Stomach (tissue), 8 donors: ENCODE measurements at regions not wholly inside any gene's neighbourhood (a gene's known extent, or its start where the extent isn't known, plus 50 kb on each side); places are given as distances from the start of the nearest gene placed in this dataset.
A peak's percentile ranks its signal among the peaks of the same experiment; 100 is the strongest.

ENCODE experiments used
- DNase-seq, 2 donors: peaks; one replicate each; pipeline versions ENCODE4 v3.0.0 to v3.0.0-alpha.2; 2013 to 2019
- H3K27ac ChIP-seq, 5 donors: fragments of 200-600 bp in 4 of 5; sonication (generic) in 4 of 5; one replicate each; pipeline ENCODE4 v1.5.1; 2013 to 2019; ENCODE audit warnings: mild to moderate bottlenecking in 1 of 5, moderate library complexity in 1 of 5
- H3K27me3 ChIP-seq, 3 donors: fragments of 200-600 bp; sonication (generic); one replicate each; pipeline ENCODE4 v1.5.1; 2017 to 2019; ENCODE audit warnings: mixed run types in 1 of 3
- H3K36me3 ChIP-seq, 4 donors: fragments of 200-600 bp; sonication (generic); 1 replicate in 3 of 4; 2 replicates in 1 of 4; pipeline ENCODE4 v1.5.1; 2016 to 2019
- H3K4me1 ChIP-seq, 4 donors: fragments of 200-600 bp; sonication (generic); one replicate each; pipeline ENCODE4 v1.5.1; 2016 to 2019
- H3K4me3 ChIP-seq, 4 donors: fragments of 200-600 bp; sonication (generic) in 3 of 4; one replicate each; pipeline ENCODE4 v1.5.1; 2016 to 2019; ENCODE audit warnings: mild to moderate bottlenecking in 1 of 4
- H3K9me3 ChIP-seq, 4 donors: fragments of 200-600 bp; sonication (generic); one replicate each; pipeline ENCODE4 v1.5.1; 2016 to 2019
- EP300 ChIP-seq: sonication (generic); formaldehyde crosslinking; IDR thresholded peaks from one replicate; pipeline ENCODE4 v1.6.1; 2017; ENCODE audit warnings: antibody characterized with exemption
- POLR2A ChIP-seq, 4 donors: fragments of 450-650 bp; IDR thresholded peaks; one replicate each; pipeline ENCODE4 v1.6.1; 2016; ENCODE audit warnings: antibody characterized with exemption in 4 of 4, control low read depth in 2 of 4, mild to moderate bottlenecking in 1 of 4, moderate library complexity in 1 of 4
- POLR2AphosphoS5 ChIP-seq, 3 donors: sonication (generic); formaldehyde crosslinking; IDR thresholded peaks; one replicate each; pipeline ENCODE4 v1.6.1; 2016; ENCODE audit warnings: antibody characterized with exemption in 3 of 3
- WGBS, 5 donors: extraction: QIAGEN DNeasy Blood & Tissue Kit in 3 of 5; methylation state at CpG; one replicate each; pipeline versions ENCODE4 v1.1.5 to v1.1.7; 2013 to 2018; 5-methylcytosine and 5-hydroxymethylcytosine counted together
- intact Hi-C: fragments of 100-400 bp; cut with DNase I; formaldehyde crosslinking; loops from one replicate; pipeline ENCODE4 v1.15.1; 2023; ENCODE audit warnings: low total_unique reads
- TF ChIP-seq, protein P1 (sequence below), 7 experiments: fragments of 450-650 bp in 4 of 7; fragments of 200-600 bp in 3 of 7; sonication (generic) in 3 of 7; IDR thresholded peaks; one replicate each; pipeline ENCODE4 v1.5.1; 2016 to 2019; ENCODE audit warnings: antibody characterized with exemption in 7 of 7, control low read depth in 2 of 7, mild to moderate bottlenecking in 1 of 7
- donor health status: healthy with polysubstance abuse.
- donor health status: Bipolar disorder and iron deficiency.
- donor health status: healthy.

DNA sequence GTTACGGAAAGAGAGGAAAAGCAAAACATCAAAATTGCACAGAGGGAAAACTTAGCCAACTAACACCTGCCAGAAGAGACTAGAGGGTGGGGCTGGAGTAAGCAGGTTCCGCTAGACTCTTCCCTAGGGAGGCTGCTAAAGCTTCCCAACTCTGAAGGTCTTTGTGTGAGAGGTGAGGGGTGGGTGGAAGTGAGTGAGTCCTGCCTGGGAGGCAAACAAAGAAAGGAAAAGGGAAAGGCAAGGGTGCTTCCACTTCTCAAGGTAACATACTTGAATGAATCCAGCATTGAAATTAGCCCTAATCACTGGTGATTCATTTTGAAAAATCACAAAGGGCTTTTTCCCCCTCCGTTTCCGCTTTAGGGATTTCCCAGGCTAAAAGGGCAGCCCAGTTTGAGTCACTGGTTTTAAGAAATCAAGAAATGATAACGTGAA, 220.5 kb upstream of the ADAMTS9 start:
- no peak for TF ChIP-seq EP300
- TF ChIP-seq, protein P1, sequence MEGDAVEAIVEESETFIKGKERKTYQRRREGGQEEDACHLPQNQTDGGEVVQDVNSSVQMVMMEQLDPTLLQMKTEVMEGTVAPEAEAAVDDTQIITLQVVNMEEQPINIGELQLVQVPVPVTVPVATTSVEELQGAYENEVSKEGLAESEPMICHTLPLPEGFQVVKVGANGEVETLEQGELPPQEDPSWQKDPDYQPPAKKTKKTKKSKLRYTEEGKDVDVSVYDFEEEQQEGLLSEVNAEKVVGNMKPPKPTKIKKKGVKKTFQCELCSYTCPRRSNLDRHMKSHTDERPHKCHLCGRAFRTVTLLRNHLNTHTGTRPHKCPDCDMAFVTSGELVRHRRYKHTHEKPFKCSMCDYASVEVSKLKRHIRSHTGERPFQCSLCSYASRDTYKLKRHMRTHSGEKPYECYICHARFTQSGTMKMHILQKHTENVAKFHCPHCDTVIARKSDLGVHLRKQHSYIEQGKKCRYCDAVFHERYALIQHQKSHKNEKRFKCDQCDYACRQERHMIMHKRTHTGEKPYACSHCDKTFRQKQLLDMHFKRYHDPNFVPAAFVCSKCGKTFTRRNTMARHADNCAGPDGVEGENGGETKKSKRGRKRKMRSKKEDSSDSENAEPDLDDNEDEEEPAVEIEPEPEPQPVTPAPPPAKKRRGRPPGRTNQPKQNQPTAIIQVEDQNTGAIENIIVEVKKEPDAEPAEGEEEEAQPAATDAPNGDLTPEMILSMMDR (IDR thresholded peaks at IDR 0.05) = no peak
- peak in 1 of 3 donors; percentile 47 for TF ChIP-seq POLR2AphosphoS5 (IDR thresholded peaks at IDR 0.05)
- TF ChIP-seq POLR2A (IDR thresholded peaks at IDR 0.05) = no peak
- Histone ChIP-seq H3K27me3 (no peaks in the 10 kb centered on the region), H3K4me1 (peaks cover 0 to 18% (median 10%) of the 10 kb centered on the region in 4 donors), H3K36me3 (no peaks in the 10 kb centered on the region), H3K27ac (peak overlapping the region in 4 of 5 donors; percentile 16 to 61 (median 40)), H3K4me3 (no peak overlapping the region), H3K9me3 (no peaks in the 10 kb centered on the region)
- intact Hi-C loops = no loop called here
- peak in 1 of 2 donors; percentile 23 for DNase-seq
- WGBS, 5 donors = 26 to 48% (median 33%) methylated on average over 5 of the region's 5 CpGs

DNA sequence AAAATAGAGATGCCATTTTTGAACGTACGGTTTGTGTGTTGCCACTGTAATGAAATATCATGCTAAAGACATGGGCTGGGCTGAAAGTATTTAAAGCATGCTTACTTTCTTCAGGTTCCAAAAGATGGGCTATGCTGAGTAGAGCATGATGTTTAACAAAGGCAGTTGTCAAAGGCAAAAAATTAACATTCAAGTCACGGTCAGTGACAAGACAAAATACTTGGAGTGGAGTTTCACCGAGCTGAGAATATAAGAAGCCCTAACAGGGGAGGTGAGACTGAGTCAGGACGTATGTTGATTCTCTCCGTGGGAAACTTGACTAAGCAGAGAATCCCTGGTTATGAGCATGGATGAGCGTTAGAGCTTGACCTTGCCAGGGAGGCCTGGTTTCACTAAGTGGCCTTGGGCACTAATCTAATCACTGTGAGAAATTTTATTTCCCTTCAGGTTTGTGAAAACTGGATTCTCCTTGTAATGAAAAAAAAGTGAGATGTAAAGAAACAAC, 218.2 kb upstream of the ADAMTS9 start:
- Histone ChIP-seq H3K9me3 (no peaks in the 10 kb centered on the region), H3K27me3 (no peaks in the 10 kb centered on the region), H3K36me3 (no peaks in the 10 kb centered on the region), H3K27ac (no peak overlapping the region), H3K4me1 (peaks cover 0 to 39% (median 23%) of the 10 kb centered on the region in 4 donors), H3K4me3 (no peak overlapping the region)
- no peak for DNase-seq
- TF ChIP-seq POLR2AphosphoS5 (IDR thresholded peaks at IDR 0.05) = no peak
- TF ChIP-seq, protein P1 (IDR thresholded peaks at IDR 0.05) = no peak
- TF ChIP-seq EP300 = no peak
- TF ChIP-seq POLR2A (IDR thresholded peaks at IDR 0.05) = no peak
- WGBS, 5 donors = 90 to 96% (median 93%) methylated on average over 7 of the region's 7 CpGs
- intact Hi-C loops = no loop called here

DNA sequence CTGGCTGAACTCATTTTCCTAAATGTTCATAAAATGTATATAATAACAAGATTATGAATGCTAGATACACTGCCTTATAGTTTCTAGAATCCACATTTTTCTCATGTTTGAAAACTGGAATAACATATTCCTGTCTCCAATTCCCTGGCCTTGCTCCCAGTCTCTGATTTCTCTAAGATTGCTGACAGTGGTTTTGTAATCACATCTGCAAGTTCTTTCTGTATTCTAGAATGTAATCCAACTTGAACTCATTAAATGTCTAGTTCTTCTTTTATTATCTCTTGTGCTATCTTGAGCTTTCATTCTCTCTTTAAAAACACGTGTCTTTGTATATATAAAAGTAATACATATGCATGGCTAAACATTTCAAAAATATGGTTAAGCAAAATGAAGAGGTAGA, 215.2 kb upstream of the ADAMTS9 start:
- 33 to 55% (median 49%) methylated on average over 1 of the region's 1 CpG for WGBS, 5 donors
- H3K9me3 ChIP-seq = no peaks in the 10 kb centered on the region
- intact Hi-C loops = no loop called here
- H3K36me3 ChIP-seq = no peaks in the 10 kb centered on the region
- H3K27ac ChIP-seq = no peak overlapping the region
- TF ChIP-seq EP300 (no peak), POLR2AphosphoS5 (IDR thresholded peaks at IDR 0.05) (no peak), POLR2A (IDR thresholded peaks at IDR 0.05) (no peak)
- TF ChIP-seq, protein P1 (IDR thresholded peaks at IDR 0.05) = no peak
- peak in 1 of 2 donors; percentile 61 for DNase-seq
- no peak overlapping the region for H3K4me3 ChIP-seq
- H3K27me3 ChIP-seq = no peaks in the 10 kb centered on the region
- peaks cover 0 to 43% (median 24%) of the 10 kb centered on the region in 4 donors for H3K4me1 ChIP-seq

DNA sequence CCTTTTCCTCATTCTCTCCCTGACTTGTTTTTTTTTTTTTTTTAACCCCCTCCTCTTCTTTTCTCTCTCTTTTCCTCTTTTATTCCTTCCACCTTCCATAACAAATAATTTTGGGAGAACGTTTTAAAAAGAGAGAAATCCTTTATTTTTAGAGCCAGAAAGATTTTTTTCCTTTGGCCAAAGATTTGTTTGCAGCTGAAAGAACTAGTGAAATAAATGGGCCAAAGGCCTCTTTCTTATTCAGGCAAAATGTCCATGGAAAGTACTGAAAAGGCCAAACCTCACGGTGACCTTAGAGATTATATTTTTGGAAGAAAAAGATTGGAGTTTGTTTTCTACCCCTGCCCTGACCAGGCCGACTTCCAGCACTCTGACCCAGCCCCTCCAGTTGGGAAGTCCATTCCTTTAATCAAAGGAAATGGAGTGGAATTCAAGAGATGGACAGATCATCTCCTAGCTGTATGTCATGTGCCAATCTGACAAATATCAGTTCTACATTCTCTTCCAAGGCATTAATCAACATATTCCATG, 214.3 kb upstream of the ADAMTS9 start:
- no peaks in the 10 kb centered on the region for H3K36me3 ChIP-seq
- H3K27ac ChIP-seq = peak overlapping the region in 2 of 5 donors; percentile 24 to 36
- H3K9me3 ChIP-seq = no peaks in the 10 kb centered on the region
- TF ChIP-seq POLR2A (IDR thresholded peaks at IDR 0.05) = no peak
- TF ChIP-seq POLR2AphosphoS5 (IDR thresholded peaks at IDR 0.05) = no peak
- TF ChIP-seq, protein P1 (IDR thresholded peaks at IDR 0.05) = no peak
- TF ChIP-seq EP300 = no peak
- intact Hi-C loops = no loop called here
- H3K27me3 ChIP-seq = no peaks in the 10 kb centered on the region
- H3K4me3 ChIP-seq = no peak overlapping the region
- H3K4me1 ChIP-seq = peaks cover 0 to 38% (median 19%) of the 10 kb centered on the region in 4 donors
- WGBS, 5 donors = 57 to 66% (median 60%) methylated on average over 3 of the region's 3 CpGs
- DNase-seq = no peak
